Fibroblast of mammary gland (primary cell): ENCODE measurements at regions not wholly inside any gene's neighbourhood (a gene's known extent, or its start where the extent isn't known, plus 50 kb on each side); places are given as distances from the start of the nearest gene placed in this dataset.

Experiments
- DNase-seq: peaks from one replicate; pipeline ENCODE4 v3.0.0-alpha.2; 2010; ENCODE audit warnings: low read depth
- H3K4me3 ChIP-seq: 2 replicates; pipeline ENCODE4 v1.5.1; 2011; ENCODE audit warnings: low read depth, mild to moderate bottlenecking, low read length, moderate library complexity; ENCODE audit not compliant: control insufficient read depth
- CTCF ChIP-seq: conservative IDR thresholded peaks from 2 replicates; pipeline ENCODE4 v1.5.1; 2011; ENCODE audit warnings: low read depth, low read length, inconsistent platforms; ENCODE audit not compliant: control insufficient read depth, insufficient read depth

DNA sequence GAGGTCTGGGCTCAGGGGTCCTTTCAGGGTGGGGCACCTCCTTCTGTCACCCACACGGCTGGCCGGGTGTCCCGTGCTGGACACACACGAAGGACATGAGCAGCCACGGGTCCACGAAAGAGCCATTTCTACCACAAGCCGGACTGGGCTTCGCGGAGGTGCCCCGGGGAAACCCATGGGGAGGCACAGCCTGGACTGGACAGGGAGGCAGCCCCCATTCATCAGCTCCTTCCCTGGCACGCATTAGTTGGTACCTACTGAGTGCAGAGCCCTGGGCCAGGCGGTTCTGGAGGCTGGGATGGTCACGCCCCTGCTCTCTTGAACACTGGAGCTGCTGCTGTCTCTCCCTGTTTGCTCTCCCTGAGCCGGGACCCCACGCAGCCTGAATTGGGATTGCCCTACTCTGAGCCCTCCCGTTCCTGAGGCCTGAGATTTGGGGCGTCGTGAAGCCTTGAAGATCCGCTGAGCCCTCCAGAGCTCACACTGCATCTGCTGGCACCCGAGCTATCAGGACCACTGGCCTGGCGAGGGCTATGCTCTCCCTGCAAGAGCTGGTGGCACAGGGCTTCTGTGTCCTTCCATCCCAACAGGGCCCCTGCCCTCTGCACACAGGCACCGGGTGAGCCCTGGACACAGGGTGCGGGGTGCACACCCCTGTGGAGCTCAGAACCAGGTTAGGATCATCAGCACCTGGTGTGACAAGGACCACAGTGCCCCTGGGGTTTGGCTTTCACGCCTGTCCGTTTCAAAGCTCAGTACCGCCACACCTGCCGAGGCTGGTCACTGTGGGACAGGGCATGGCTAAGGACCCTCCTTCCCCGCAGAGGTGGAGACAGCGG is 84.6 kb downstream of the MYEOV start:
- H3K4me3 ChIP-seq: no peak overlapping the region
- no peak for DNase-seq
- no peak for TF ChIP-seq CTCF

GRCh38 chr11:69380451-69380901 is 86.5 kb downstream of the MYEOV start:
- TF ChIP-seq CTCF: no peak
- no peak overlapping the region for H3K4me3 ChIP-seq
- no peak for DNase-seq

DNA sequence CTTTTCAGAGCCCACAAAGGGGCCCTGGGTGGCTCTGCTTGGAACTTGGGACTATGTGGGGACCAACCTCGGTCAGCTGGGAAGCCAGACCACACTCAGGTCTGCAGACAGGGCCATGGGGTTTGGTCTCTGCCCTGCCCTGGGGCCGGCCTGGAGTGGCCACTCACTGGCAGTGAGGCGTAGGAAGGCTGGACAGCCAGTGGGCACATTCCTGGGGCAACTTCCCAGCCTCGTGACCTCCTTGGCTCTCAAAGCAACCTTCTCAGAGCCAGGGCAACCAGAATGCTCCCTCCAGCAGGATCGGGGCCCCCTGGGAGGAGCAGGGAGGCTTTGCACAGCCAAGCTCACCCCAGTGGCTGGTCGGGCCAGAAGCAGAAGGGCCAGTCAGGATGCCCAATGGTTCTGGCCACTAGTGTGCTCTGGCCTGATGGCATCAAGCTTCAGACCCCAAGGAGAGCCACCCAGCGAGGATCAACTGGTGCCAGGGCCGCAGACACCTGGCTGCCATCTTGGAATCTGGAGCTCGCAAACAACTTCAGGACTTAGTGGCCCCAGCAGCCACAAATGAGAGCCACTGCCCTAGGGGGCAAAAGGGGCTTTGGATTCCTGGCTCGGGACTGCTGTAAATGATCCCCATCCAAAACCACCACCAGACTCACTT is 87.1 kb downstream of the MYEOV start:
- TF ChIP-seq CTCF: no peak
- H3K4me3 ChIP-seq: no peak overlapping the region
- no peak for DNase-seq

DNA sequence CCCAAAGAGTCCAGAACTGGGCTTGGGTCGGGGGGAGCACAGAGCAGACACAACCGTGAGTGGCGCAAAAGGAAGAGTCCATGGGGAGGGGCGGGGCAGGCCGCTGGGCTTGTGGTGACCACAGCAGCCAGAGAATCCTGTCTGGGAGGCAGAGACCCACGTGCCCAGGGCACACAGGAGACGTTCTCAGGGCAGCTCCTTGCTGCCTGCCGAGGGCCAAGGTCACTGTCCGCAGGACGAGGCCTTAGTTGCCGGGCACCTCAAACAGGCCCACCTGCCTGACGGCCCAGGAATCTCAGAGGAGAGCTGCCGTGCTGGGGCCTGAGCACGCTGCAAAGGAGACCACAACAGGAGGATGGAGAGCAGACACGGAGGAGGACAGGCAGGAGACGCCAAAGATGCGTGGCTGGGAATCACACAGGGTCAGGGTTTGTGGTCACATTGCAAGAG is 87.8 kb downstream of the MYEOV start:
- no peak for DNase-seq
- TF ChIP-seq CTCF: no peak
- no peak overlapping the region for H3K4me3 ChIP-seq

- DNase-seq: peak; percentile 46
- H3K4me3 ChIP-seq: no peak overlapping the region
- no peak for TF ChIP-seq CTCF
These were observed 88.5 kb downstream of the MYEOV start for GRCh38 chr11:69382131-69383128.
